Endothelial cell of umbilical vein (primary cell): ENCODE measurements at regions not wholly inside any gene's neighbourhood (a gene's known extent, or its start where the extent isn't known, plus 50 kb on each side); places are given as distances from the start of the nearest gene placed in this dataset.

ENCODE experiments used
- BruUV-seq: library from RNA; stranded (reverse); fragments of 400-500 nt; replicated peaks from 2 replicates; lab custom pipeline; 2021; lab: Mats Ljungman, UMichigan
- CTCF ChIA-PET: fragments of 300-600, 350-600 bp; sonication (Branson Sonifier 250); formaldehyde crosslinking; loops from one replicate; lab custom pipeline; 2021; ENCODE audit warnings: antibody characterized with exemption, inconsistent platforms; lab: Charles Lee
- POLR2A ChIA-PET: fragments of 300-600, 350-600 bp; sonication (Branson Sonifier 250); formaldehyde crosslinking; loops from one replicate; lab custom pipeline; 2021; ENCODE audit warnings: antibody characterized with exemption, inconsistent platforms; lab: Charles Lee
- DNase-seq: peaks from one replicate; pipeline ENCODE4 v3.0.0-alpha.2; 2011; ENCODE audit warnings: low read depth, low spot score
- FAIRE-seq: peaks from 2 replicates; lab custom pipeline; 2011; peaks lifted over from hg19 to GRCh38; lab: Jason Lieb, UNC
- H2AFZ ChIP-seq: 2 replicates; pipeline ENCODE4 v1.6.0; 2012; ENCODE audit warnings: low read depth, low read length, control low read depth, inconsistent platforms
- H3K27ac ChIP-seq: 2 replicates; pipeline ENCODE4 v1.5.1; 2011; ENCODE audit warnings: low read depth, mild to moderate bottlenecking, control low read depth, low read length, moderate library complexity; ENCODE audit not compliant: insufficient read depth
- H3K27me3 ChIP-seq, 2 experiments: 2 replicates each; pipeline versions ENCODE4 v1.6.0 to v1.6.1; 2011; ENCODE audit warnings: low read length in 2 of 2, mixed read lengths in 1 of 2; ENCODE audit not compliant: control insufficient read depth in 2 of 2, insufficient read depth in 2 of 2
- H3K36me3 ChIP-seq, 2 experiments: 2 replicates in 1 of 2; 3 replicates in 1 of 2; pipeline ENCODE4 v1.5.1; 2011; ENCODE audit warnings: low read length in 2 of 2, mild to moderate bottlenecking in 1 of 2, moderate library complexity in 1 of 2; ENCODE audit not compliant: control insufficient read depth in 2 of 2, insufficient read depth in 2 of 2; ENCODE audit errors: extremely low read depth in 1 of 2
- H3K4me1 ChIP-seq: 3 replicates; pipeline ENCODE4 v1.5.1; 2011; ENCODE audit warnings: mild to moderate bottlenecking, low read length; ENCODE audit not compliant: control insufficient read depth, insufficient read depth; ENCODE audit errors: extremely low read depth
- H3K4me2 ChIP-seq: 2 replicates; pipeline ENCODE4 v1.6.1; 2011; ENCODE audit warnings: low read length, control low read depth, mixed read lengths; ENCODE audit not compliant: insufficient read depth
- H3K4me3 ChIP-seq, 3 experiments: fragments of 200-600 bp in 1 of 3; sonication (generic), shearing (Covaris generic) in 1 of 3; replicated peaks in 1 of 3; 2 replicates each; pipeline ENCODE4 v1.5.1; 2011 to 2016; ENCODE audit warnings: control low read depth in 3 of 3, low read length in 3 of 3, mild to moderate bottlenecking in 2 of 3, inconsistent platforms in 1 of 3, low read depth in 1 of 3, moderate library complexity in 1 of 3; ENCODE audit not compliant: insufficient read depth in 1 of 3
- H3K79me2 ChIP-seq: 2 replicates; pipeline ENCODE4 v1.6.0; 2012; ENCODE audit warnings: low read length, inconsistent platforms; ENCODE audit not compliant: control insufficient read depth, insufficient read depth
- H3K9ac ChIP-seq: replicated peaks from 2 replicates; pipeline ENCODE3; 2011; ENCODE audit warnings: low read length, control low read depth; ENCODE audit not compliant: insufficient read depth; ENCODE audit errors: extremely low read depth
- H3K9me1 ChIP-seq: replicated peaks from 3 replicates; pipeline ENCODE4 v1.6.0; 2011; ENCODE audit warnings: mild to moderate bottlenecking, low read length; ENCODE audit not compliant: control insufficient read depth, insufficient read depth; ENCODE audit errors: extremely low read depth
- H3K9me3 ChIP-seq: replicated peaks from 2 replicates; pipeline ENCODE4 v1.5.1; 2012; ENCODE audit warnings: low read length, inconsistent platforms; ENCODE audit not compliant: control insufficient read depth, insufficient read depth
- H4K20me1 ChIP-seq: replicated peaks from 2 replicates; pipeline ENCODE3; 2011; ENCODE audit warnings: mild to moderate bottlenecking, low read length; ENCODE audit not compliant: control insufficient read depth, insufficient read depth; ENCODE audit errors: extremely low read depth
- EZH2 ChIP-seq: IDR thresholded peaks from 2 replicates; pipeline ENCODE4 v1.6.1; 2012; ENCODE audit warnings: borderline replicate concordance, low read depth, mild to moderate bottlenecking, moderate library complexity, low read length, inconsistent platforms; ENCODE audit not compliant: severe bottlenecking
- FOS ChIP-seq: IDR thresholded peaks from 2 replicates; pipeline ENCODE4 v1.6.1; 2011; ENCODE audit warnings: mild to moderate bottlenecking, low read length, moderate library complexity, borderline replicate concordance; ENCODE audit not compliant: insufficient read depth
- GATA2 ChIP-seq: IDR thresholded peaks from 2 replicates; pipeline ENCODE4 v1.7.0; 2011; ENCODE audit warnings: low read depth, mild to moderate bottlenecking, moderate library complexity, mixed read lengths, low read length; ENCODE audit not compliant: insufficient read length, insufficient read depth
- JUN ChIP-seq: IDR thresholded peaks from 2 replicates; pipeline ENCODE4 v1.6.1; 2011; ENCODE audit warnings: borderline replicate concordance, low read depth; ENCODE audit not compliant: insufficient read length, insufficient read depth
- MYC ChIP-seq: IDR thresholded peaks from one replicate; pipeline ENCODE4 v1.6.1; 2011; ENCODE audit warnings: mild to moderate bottlenecking, low read depth, low read length
- POLR2A ChIP-seq: IDR thresholded peaks from 2 replicates; pipeline ENCODE4 v1.6.1; 2012; ENCODE audit warnings: low read depth, mild to moderate bottlenecking, control low read depth, low read length
- POLR2AphosphoS5 ChIP-seq: IDR thresholded peaks from 2 replicates; pipeline ENCODE4 v1.6.1; 2012; ENCODE audit warnings: low read depth, mild to moderate bottlenecking, control low read depth, low read length, moderate library complexity; ENCODE audit not compliant: insufficient read depth
- dilution Hi-C: fragments of 300-500 bp; cut with MboI; formaldehyde crosslinking; loops from one replicate; pipeline ENCODE4 v1.15.0; 2019; ENCODE audit warnings: low sequenced_read_pairs; ENCODE audit not compliant: extremely low pct_ligation_motif_present
- intact Hi-C: fragments of 100-400 bp; cut with micrococcal nuclease; formaldehyde crosslinking; loops from one replicate; pipeline ENCODE4 v1.10.0; 2022
- TF ChIP-seq, protein P1 (sequence below): IDR thresholded peaks from 2 replicates; pipeline ENCODE4 v1.6.1; 2011; ENCODE audit not compliant: insufficient read depth, insufficient read length
- TF ChIP-seq, protein P2 (sequence below), 2 donors: IDR thresholded peaks; 1 replicate in 1 of 2; 2 replicates in 1 of 2; pipeline ENCODE4 v1.5.1; 2011; ENCODE audit warnings: low read length in 2 of 2, mild to moderate bottlenecking in 2 of 2, moderate library complexity in 2 of 2, control low read depth in 1 of 2, inconsistent platforms in 1 of 2, low read depth in 1 of 2; ENCODE audit not compliant: insufficient read depth in 1 of 2; ENCODE audit errors: extremely low read depth in 1 of 2

DNA sequence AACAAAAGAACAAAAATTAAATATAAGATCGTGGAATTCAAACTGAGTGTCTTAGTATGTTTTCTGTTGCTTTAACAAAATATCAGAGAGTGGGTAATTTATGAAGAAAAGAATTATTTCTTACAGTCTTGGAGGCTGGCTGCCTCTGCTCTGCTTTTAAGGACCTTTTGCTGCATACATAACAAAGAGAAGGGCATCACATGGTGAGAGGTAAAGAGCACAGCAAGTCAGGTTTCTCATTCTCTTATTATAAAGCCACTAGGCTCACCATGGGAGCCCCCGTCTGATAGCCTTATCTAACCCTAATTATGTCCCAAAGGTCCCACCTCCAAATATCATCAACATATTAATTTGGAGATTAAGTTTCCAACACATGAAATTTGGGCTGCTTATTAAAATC lies 231.3 kb downstream of the SLITRK6 start:
- DNase-seq, result no peak
- FAIRE-seq, result no peak
- Histone ChIP-seq H3K4me1 (no peaks in the 10 kb centered on the region), H3K27me3 (no peaks in the 10 kb centered on the region), H2AFZ (no peak overlapping the region), H3K9me1 (no peaks in the 10 kb centered on the region), H3K36me3 (no peaks in the 10 kb centered on the region), H4K20me1 (no peaks in the 10 kb centered on the region), H3K9ac (no peak overlapping the region), H3K4me2 (no peak overlapping the region), H3K9me3 (peaks cover 3% of the 10 kb centered on the region), H3K27ac (no peak overlapping the region), H3K79me2 (no peaks in the 10 kb centered on the region), H3K4me3 (no peak overlapping the region)
- dilution Hi-C loops, result no loop called here
- POLR2A ChIA-PET, result no interaction called here
- TF ChIP-seq FOS (no peak), POLR2A (no peak), EZH2 (no peak), GATA2 (no peak), JUN (no peak), MYC (no peak), POLR2AphosphoS5 (no peak)
- TF ChIP-seq, protein P1, sequence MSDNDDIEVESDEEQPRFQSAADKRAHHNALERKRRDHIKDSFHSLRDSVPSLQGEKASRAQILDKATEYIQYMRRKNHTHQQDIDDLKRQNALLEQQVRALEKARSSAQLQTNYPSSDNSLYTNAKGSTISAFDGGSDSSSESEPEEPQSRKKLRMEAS, result no peak
- TF ChIP-seq, protein P2, sequence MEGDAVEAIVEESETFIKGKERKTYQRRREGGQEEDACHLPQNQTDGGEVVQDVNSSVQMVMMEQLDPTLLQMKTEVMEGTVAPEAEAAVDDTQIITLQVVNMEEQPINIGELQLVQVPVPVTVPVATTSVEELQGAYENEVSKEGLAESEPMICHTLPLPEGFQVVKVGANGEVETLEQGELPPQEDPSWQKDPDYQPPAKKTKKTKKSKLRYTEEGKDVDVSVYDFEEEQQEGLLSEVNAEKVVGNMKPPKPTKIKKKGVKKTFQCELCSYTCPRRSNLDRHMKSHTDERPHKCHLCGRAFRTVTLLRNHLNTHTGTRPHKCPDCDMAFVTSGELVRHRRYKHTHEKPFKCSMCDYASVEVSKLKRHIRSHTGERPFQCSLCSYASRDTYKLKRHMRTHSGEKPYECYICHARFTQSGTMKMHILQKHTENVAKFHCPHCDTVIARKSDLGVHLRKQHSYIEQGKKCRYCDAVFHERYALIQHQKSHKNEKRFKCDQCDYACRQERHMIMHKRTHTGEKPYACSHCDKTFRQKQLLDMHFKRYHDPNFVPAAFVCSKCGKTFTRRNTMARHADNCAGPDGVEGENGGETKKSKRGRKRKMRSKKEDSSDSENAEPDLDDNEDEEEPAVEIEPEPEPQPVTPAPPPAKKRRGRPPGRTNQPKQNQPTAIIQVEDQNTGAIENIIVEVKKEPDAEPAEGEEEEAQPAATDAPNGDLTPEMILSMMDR (IDR thresholded peaks at IDR 0.05; ENCODE audit: extremely low read depth in 1 of 2, insufficient read depth in 1 of 2, low read depth in 1 of 2, low read length in 2 of 2), result no peak
- BruUV-seq, result no TSS peak
- intact Hi-C loops, result no loop called here
- CTCF ChIA-PET, result no interaction called here
